Heart left ventricle (tissue), 13 donors: ENCODE measurements at regions not wholly inside any gene's neighbourhood (a gene's known extent, or its start where the extent isn't known, plus 50 kb on each side); places are given as distances from the start of the nearest gene placed in this dataset.

Experiments
- CTCF ChIP-seq, 12 donors: fragments of 200-600 bp; sonication (generic) in 4 of 12; IDR thresholded peaks; one replicate each; pipeline versions ENCODE4 v1.5.0 to v1.8.0; 2018 to 2022; ENCODE audit warnings: antibody characterized with exemption in 12 of 12, mild to moderate bottlenecking in 5 of 12
- POLR2A ChIP-seq, 2 donors: fragments of 450-650 bp; IDR thresholded peaks; one replicate each; pipeline ENCODE4 v1.6.1; 2017; ENCODE audit warnings: antibody characterized with exemption in 2 of 2, mild to moderate bottlenecking in 2 of 2, moderate library complexity in 2 of 2
- donor health status: ischemic (EF 13 %, LVEDD 7.1; RV severe dilation, severe dysfunction).
- donor health status: DM: no; HTN: yes; CAD: no.
- donor health status: DM: no; HTN: no; CAD: no.
- donor health status: ischemic (EF 25% LVEDD 6.9; RV normal size, moderate dysfunction).
- donor health status: ischemic (EF 25% LVEDD 5.7; RV mildly dilated, moderate dysfunction).
- donor health status: ischemic (EF 35%, LVEDD 5.7; RV mildly dilated, moderate dysfunction).
- donor health status: nonischemic (EF 11% LVEDD 7.7; RV severe dilation, severe dysfunction).
- donor health status: DM: yes; HTN: yes; CAD: no.
- donor health status: PGD.
- donor health status: ischemic (EF 29% LVEDD 5.4; RV normal size, mild dysfunction).
- donor health status: nonischemic (EF 23%, LVEDD 6.1; RV moderate dilation, normal function).

GRCh38 chr3:43796041-43796596 lies 105.4 kb downstream of the ABHD5 start:
- TF ChIP-seq CTCF (IDR thresholded peaks at IDR 0.05) = no peak
- no peak for TF ChIP-seq POLR2A (IDR thresholded peaks at IDR 0.05)
